Right cardiac atrium (tissue), 5 donors: ENCODE measurements at regions not wholly inside any gene's neighbourhood (a gene's known extent, or its start where the extent isn't known, plus 50 kb on each side); places are given as distances from the start of the nearest gene placed in this dataset.

ENCODE experiments used
- ATAC-seq, 2 donors: fragments of 200-7000 bp; cut with Tn5 transposase; one replicate each; pipeline versions ENCODE4 v1.8.0 to v1.9.1; 2020; ENCODE audit warnings: moderate library complexity in 2 of 2, mild to moderate bottlenecking in 1 of 2
- DNase-seq, 3 donors: peaks; one replicate each; pipeline ENCODE4 v3.0.0-alpha.2; 2020
- H3K27ac ChIP-seq: one replicate; pipeline ENCODE4 v1.5.1; 2013; ENCODE audit warnings: mild to moderate bottlenecking, low read length, control low read depth, moderate library complexity
- H3K27me3 ChIP-seq: one replicate; pipeline ENCODE4 v1.6.1; 2013; ENCODE audit not compliant: control insufficient read depth, insufficient read depth
- H3K4me1 ChIP-seq: one replicate; pipeline ENCODE4 v1.6.1; 2013; ENCODE audit warnings: low read length; ENCODE audit not compliant: control insufficient read depth, insufficient read depth
- H3K4me3 ChIP-seq: one replicate; pipeline ENCODE4 v1.5.1; 2013; ENCODE audit warnings: low read length, control low read depth
- H3K9me3 ChIP-seq: one replicate; pipeline ENCODE4 v1.6.1; 2013; ENCODE audit warnings: low read length; ENCODE audit not compliant: control insufficient read depth
- WGBS: extraction: QIAGEN DNeasy Blood & Tissue Kit; methylation state at CpG from one replicate; pipeline ENCODE4 v1.1.7; 2013; 5-methylcytosine and 5-hydroxymethylcytosine counted together
- intact Hi-C, 4 donors: fragments of 100-400 bp; cut with DNase I; formaldehyde crosslinking; loops; one replicate each; pipeline versions ENCODE4 v1.11.0 to v1.14.0; 2022 to 2023
- donor health status: healthy with polysubstance abuse.
- donor health status: DM: no; HTN: yes; CAD: no.
- donor health status: DM: no; HTN: no; CAD: no.
- donor health status: DM: no; HTN: yes; CAD: no; lungs with severe emphysema.
- donor health status: DM: yes; HTN: yes; CAD: no.

DNA sequence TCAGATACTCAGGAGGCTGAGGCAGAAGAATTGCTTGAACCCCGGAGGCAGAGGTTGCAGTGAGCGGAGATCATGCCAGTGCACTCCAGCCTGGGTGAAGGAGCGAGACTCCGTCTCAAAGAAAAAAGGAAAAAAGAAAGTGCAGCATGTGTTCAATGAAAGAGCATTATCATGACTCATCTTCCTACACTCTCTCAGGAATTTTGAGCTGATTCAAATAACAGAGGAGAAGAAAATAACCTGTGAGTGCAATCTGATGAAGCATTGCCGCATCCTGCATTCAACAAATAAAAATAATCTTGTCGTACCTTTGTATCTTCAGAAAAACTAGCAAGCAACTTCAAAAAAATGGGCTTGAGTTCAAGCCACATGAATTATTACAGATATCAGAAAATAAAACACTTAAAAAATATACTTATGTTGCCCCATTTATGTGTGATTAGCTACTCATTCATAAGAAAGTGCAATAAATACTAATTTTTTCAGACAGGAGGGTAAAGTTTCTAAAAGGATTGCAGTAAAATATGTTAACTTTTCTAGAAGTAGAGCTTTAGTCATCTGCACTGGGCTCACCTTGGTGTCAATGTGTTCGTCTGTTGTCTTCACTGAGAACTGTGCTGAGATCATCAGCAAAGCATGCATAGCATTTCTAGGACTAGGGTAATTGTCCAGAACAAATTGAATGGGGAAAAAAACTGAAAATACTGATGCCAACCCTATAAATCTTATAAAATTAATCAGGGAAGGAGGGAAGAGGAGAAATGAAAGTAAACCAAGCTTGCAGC lies 90.4 kb upstream of the VCX3B start:
- H3K9me3 ChIP-seq, result no peaks in the 10 kb centered on the region
- no peak overlapping the region for H3K4me3 ChIP-seq
- H3K27ac ChIP-seq, result no peak overlapping the region
- ATAC-seq, result no peak
- no peaks in the 10 kb centered on the region for H3K27me3 ChIP-seq
- intact Hi-C loops, result no loop called here
- no peaks in the 10 kb centered on the region for H3K4me1 ChIP-seq
- DNase-seq, result no peak
- 91% methylated on average over 7 of the region's 7 CpGs for WGBS

- WGBS, result 47% methylated on average over 1 of the region's 1 CpG
- no peak for DNase-seq
- H3K4me3 ChIP-seq, result no peak overlapping the region
These were observed 87.6 kb upstream of the VCX3B start for GRCh38 chrX:8377041-8377440.

DNA sequence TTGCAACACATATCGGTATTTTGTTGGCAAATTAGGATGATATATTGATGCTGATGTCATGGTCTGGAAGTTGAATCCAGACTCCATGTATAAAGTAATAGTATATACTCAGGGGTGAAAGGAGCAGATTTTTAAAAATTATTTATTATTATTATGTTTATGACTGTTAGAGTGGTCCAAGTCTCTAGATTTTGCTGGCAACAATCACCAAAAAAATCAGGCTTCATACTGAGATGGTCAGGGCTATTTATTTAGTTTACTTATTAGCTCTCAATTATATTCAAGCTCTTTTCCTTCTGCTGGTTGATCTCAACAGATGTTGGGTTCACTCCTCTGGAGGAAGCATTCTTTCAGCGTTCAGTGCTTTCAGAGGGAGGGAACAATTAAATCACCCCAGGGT lies 73.9 kb upstream of the VCX3B start:
- intact Hi-C loops, result no loop called here
- DNase-seq, result no peak

More at GRCh38 chrX:8377041-8377440, 87.6 kb upstream of the VCX3B start:
- no peak for ATAC-seq
- no peak overlapping the region for H3K27ac ChIP-seq
- H3K27me3 ChIP-seq, result no peaks in the 10 kb centered on the region
- H3K9me3 ChIP-seq, result no peaks in the 10 kb centered on the region
- intact Hi-C loops, result no loop called here
- no peaks in the 10 kb centered on the region for H3K4me1 ChIP-seq

GRCh38 chrX:8403988-8404387 lies 60.6 kb upstream of the VCX3B start:
- intact Hi-C loops, result no loop called here
- WGBS, result 35% methylated on average over 5 of the region's 5 CpGs
- H3K4me3 ChIP-seq, result no peak overlapping the region
- H3K9me3 ChIP-seq, result no peaks in the 10 kb centered on the region
- no peak for DNase-seq
- H3K27ac ChIP-seq, result no peak overlapping the region
- ATAC-seq, result no peak
- H3K27me3 ChIP-seq, result no peaks in the 10 kb centered on the region
- no peaks in the 10 kb centered on the region for H3K4me1 ChIP-seq

More for the DNA sequence above, 73.9 kb upstream of the VCX3B start:
- Histone ChIP-seq H3K4me1 (no peaks in the 10 kb centered on the region), H3K9me3 (no peaks in the 10 kb centered on the region), H3K27me3 (no peaks in the 10 kb centered on the region), H3K27ac (no peak overlapping the region), H3K4me3 (no peak overlapping the region)
- 78% methylated on average over 2 of the region's 2 CpGs for WGBS
- ATAC-seq, result no peak

GRCh38 chrX:8404471-8404870 lies 60.2 kb upstream of the VCX3B start:
- DNase-seq (peak; percentile 17 to 71 (median 56)), ATAC-seq (peak; percentile 81 to 95)
- no peaks in the 10 kb centered on the region for H3K27me3 ChIP-seq
- H3K27ac ChIP-seq, result peak overlapping the region; percentile 4
- no peak overlapping the region for H3K4me3 ChIP-seq
- WGBS, result 21% methylated on average over 6 of the region's 6 CpGs
- intact Hi-C loops, result no loop called here
- H3K9me3 ChIP-seq, result no peaks in the 10 kb centered on the region
- H3K4me1 ChIP-seq, result no peaks in the 10 kb centered on the region

GRCh38 chrX:8404926-8405325 lies 59.7 kb upstream of the VCX3B start:
- no peak overlapping the region for H3K27ac ChIP-seq

GRCh38 chrX:8405631-8406030 lies 59.0 kb upstream of the VCX3B start:
- H3K4me3 ChIP-seq, result no peak overlapping the region
- H3K4me1 ChIP-seq, result no peaks in the 10 kb centered on the region
- intact Hi-C loops, result no loop called here
- ATAC-seq, result no peak
- H3K9me3 ChIP-seq, result no peaks in the 10 kb centered on the region
- DNase-seq, result no peak
- no peaks in the 10 kb centered on the region for H3K27me3 ChIP-seq
- no peak overlapping the region for H3K27ac ChIP-seq
- 61% methylated on average over 7 of the region's 7 CpGs for WGBS

More at GRCh38 chrX:8404926-8405325, 59.7 kb upstream of the VCX3B start:
- Histone ChIP-seq H3K4me3 (no peak overlapping the region), H3K9me3 (no peaks in the 10 kb centered on the region), H3K27me3 (no peaks in the 10 kb centered on the region), H3K4me1 (no peaks in the 10 kb centered on the region)
- ATAC-seq, result peak; percentile 60 to 69
- DNase-seq, result no peak
- WGBS, result 39% methylated on average over 2 of the region's 2 CpGs
- intact Hi-C loops, result no loop called here

DNA sequence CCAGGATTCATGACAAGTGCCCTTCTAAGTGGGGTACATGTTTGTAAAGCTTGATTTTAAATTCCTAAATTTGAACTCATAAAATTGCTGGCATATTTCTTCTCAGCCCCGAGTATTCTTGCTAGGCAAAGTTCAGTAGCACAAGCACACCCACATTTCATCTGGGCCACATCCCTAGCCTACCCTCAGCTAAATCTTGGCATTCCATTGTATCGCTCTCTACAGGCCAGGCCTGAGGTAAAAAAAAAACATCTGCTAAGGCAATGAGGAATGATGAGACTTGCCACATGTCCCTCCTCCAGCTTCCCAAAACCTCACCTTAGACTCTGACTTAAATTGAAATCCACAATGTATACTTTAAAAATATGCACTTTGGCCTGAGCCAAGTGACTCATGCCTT lies 51.4 kb upstream of the VCX3B start:
- no peaks in the 10 kb centered on the region for H3K4me1 ChIP-seq
- H3K4me3 ChIP-seq, result no peak overlapping the region
- WGBS, result 78% methylated on average over 2 of the region's 2 CpGs
- intact Hi-C loops, result no loop called here
- H3K9me3 ChIP-seq, result no peaks in the 10 kb centered on the region
- DNase-seq, result no peak
- no peaks in the 10 kb centered on the region for H3K27me3 ChIP-seq
- ATAC-seq, result no peak
- H3K27ac ChIP-seq, result no peak overlapping the region
